HEK293 (cell line): ENCODE measurements at regions not wholly inside any gene's neighbourhood (a gene's known extent, or its start where the extent isn't known, plus 50 kb on each side); places are given as distances from the start of the nearest gene placed in this dataset.

Source experiments
- CTCF ChIA-PET: fragments of 350-600 bp; formaldehyde crosslinking; extraction: SDS; loops from one replicate; lab custom pipeline; 2021; ENCODE audit warnings: antibody characterized with exemption; lab: Yijun Ruan, JAX
- POLR2A ChIA-PET: fragments of 300-600 bp; formaldehyde crosslinking; extraction: SDS; loops from one replicate; lab custom pipeline; 2020; ENCODE audit warnings: antibody characterized with exemption, inconsistent platforms; lab: Yijun Ruan, JAX
- H3K27ac ChIP-seq: fragments of 200-500 bp; sonication (Bioruptor generic); 2 replicates; pipeline ENCODE4 v1.5.1; 2014; ENCODE audit warnings: low read depth, low read length, control low read depth, inconsistent platforms; ENCODE audit errors: extremely low read depth
- H3K36me3 ChIP-seq, 2 experiments: fragments of 200-500 bp in 1 of 2; sonication (Bioruptor generic) in 1 of 2; 1 replicate in 1 of 2; 2 replicates in 1 of 2; pipeline ENCODE4 v1.5.1; 2014 to 2017; ENCODE audit warnings: inconsistent platforms in 2 of 2, low read length in 2 of 2; ENCODE audit not compliant: control insufficient read depth in 2 of 2, insufficient read depth in 1 of 2
- H3K4me1 ChIP-seq: fragments of 200-500 bp; sonication (Bioruptor generic); 2 replicates; pipeline ENCODE4 v1.5.1; 2014; ENCODE audit warnings: mild to moderate bottlenecking, low read length, inconsistent platforms; ENCODE audit not compliant: control insufficient read depth, insufficient read depth
- H3K4me3 ChIP-seq: 2 replicates; pipeline ENCODE4 v1.5.1; 2011; ENCODE audit warnings: low read depth, mild to moderate bottlenecking, control low read depth, low read length, moderate library complexity
- H3K9me3 ChIP-seq: fragments of 200-500 bp; sonication (Bioruptor generic); 2 replicates; pipeline ENCODE4 v1.5.1; 2014; ENCODE audit warnings: low read depth, low read length, inconsistent platforms; ENCODE audit not compliant: control insufficient read depth, insufficient read depth
- FEZF1 ChIP-seq: fragments of 450-650 bp; formaldehyde crosslinking; IDR thresholded peaks from 2 replicates; pipeline ENCODE4 v1.5.1; 2016; ENCODE audit warnings: missing biosample characterization, missing genetic modification characterization
- KLF16 ChIP-seq: fragments of 450-650 bp; formaldehyde crosslinking; IDR thresholded peaks from 2 replicates; pipeline ENCODE4 v1.5.1; 2017; ENCODE audit warnings: missing biosample characterization, missing genetic modification characterization
- KLF9 ChIP-seq: fragments of 450-650 bp; formaldehyde crosslinking; IDR thresholded peaks from 2 replicates; pipeline ENCODE4 v1.5.1; 2016; ENCODE audit warnings: missing biosample characterization, missing genetic modification characterization, low read depth
- RBAK ChIP-seq: fragments of 450-650 bp; formaldehyde crosslinking; IDR thresholded peaks from 2 replicates; pipeline ENCODE4 v1.5.1; 2016; ENCODE audit warnings: missing biosample characterization, missing genetic modification characterization
- SCRT1 ChIP-seq: fragments of 450-650 bp; formaldehyde crosslinking; IDR thresholded peaks from 2 replicates; pipeline ENCODE4 v1.5.1; 2016; ENCODE audit warnings: missing biosample characterization, missing genetic modification characterization, borderline replicate concordance
- TCF7L2 ChIP-seq: IDR thresholded peaks from 2 replicates; pipeline ENCODE4 v1.6.1; 2011; ENCODE audit warnings: low read depth, mild to moderate bottlenecking, inconsistent platforms, low read length, moderate library complexity, borderline replicate concordance
- ZBTB8A ChIP-seq: fragments of 450-650 bp; formaldehyde crosslinking; IDR thresholded peaks from 2 replicates; pipeline ENCODE4 v1.5.1; 2016; ENCODE audit warnings: missing biosample characterization, missing genetic modification characterization
- ZNF2 ChIP-seq: fragments of 450-650 bp; formaldehyde crosslinking; IDR thresholded peaks from 2 replicates; pipeline ENCODE4 v1.5.1; 2016; ENCODE audit warnings: missing biosample characterization, missing genetic modification characterization
- ZNF223 ChIP-seq: fragments of 450-650 bp; formaldehyde crosslinking; IDR thresholded peaks from 2 replicates; pipeline ENCODE4 v1.5.1; 2016; ENCODE audit warnings: missing biosample characterization, missing genetic modification characterization
- ZNF366 ChIP-seq: fragments of 450-650 bp; formaldehyde crosslinking; conservative IDR thresholded peaks from 2 replicates; pipeline ENCODE4 v1.5.1; 2016; ENCODE audit warnings: missing biosample characterization, missing genetic modification characterization
- ZNF394 ChIP-seq: fragments of 450-650 bp; formaldehyde crosslinking; IDR thresholded peaks from 2 replicates; pipeline ENCODE4 v1.5.1; 2016; ENCODE audit warnings: missing biosample characterization, missing genetic modification characterization, mild to moderate bottlenecking, moderate library complexity, borderline replicate concordance
- ZNF426 ChIP-seq: fragments of 450-650 bp; formaldehyde crosslinking; IDR thresholded peaks from 2 replicates; pipeline ENCODE4 v1.5.1; 2017; ENCODE audit warnings: missing biosample characterization, missing genetic modification characterization, mild to moderate bottlenecking, inconsistent platforms, moderate library complexity
- ZNF48 ChIP-seq: fragments of 450-650 bp; formaldehyde crosslinking; IDR thresholded peaks from 2 replicates; pipeline ENCODE4 v1.5.1; 2016; ENCODE audit warnings: missing biosample characterization, missing genetic modification characterization
- ZNF510 ChIP-seq: fragments of 450-650 bp; formaldehyde crosslinking; IDR thresholded peaks from 2 replicates; pipeline ENCODE4 v1.5.1; 2018; ENCODE audit warnings: mild to moderate bottlenecking, missing genetic modification characterization, missing biosample characterization; ENCODE audit not compliant: insufficient replicate concordance
- ZNF514 ChIP-seq: fragments of 450-650 bp; formaldehyde crosslinking; IDR thresholded peaks from 2 replicates; pipeline ENCODE4 v1.5.1; 2016; ENCODE audit warnings: missing biosample characterization, missing genetic modification characterization
- ZNF624 ChIP-seq: fragments of 450-650 bp; formaldehyde crosslinking; IDR thresholded peaks from 2 replicates; pipeline ENCODE4 v1.5.1; 2017; ENCODE audit warnings: missing biosample characterization, missing genetic modification characterization
- ZNF654 ChIP-seq: fragments of 450-650 bp; formaldehyde crosslinking; IDR thresholded peaks from 2 replicates; pipeline ENCODE4 v1.5.1; 2016; ENCODE audit warnings: low read depth, missing biosample characterization, missing genetic modification characterization
- ZNF660 ChIP-seq: fragments of 450-650 bp; IDR thresholded peaks from 2 replicates; pipeline ENCODE4 v1.5.1; 2018; ENCODE audit warnings: missing biosample characterization, mild to moderate bottlenecking, missing genetic modification characterization
- ZNF677 ChIP-seq: fragments of 450-650 bp; IDR thresholded peaks from 2 replicates; pipeline ENCODE4 v1.5.0; 2018; ENCODE audit warnings: missing biosample characterization, mild to moderate bottlenecking, missing genetic modification characterization, moderate library complexity
- ZNF747 ChIP-seq: fragments of 450-650 bp; formaldehyde crosslinking; IDR thresholded peaks from 2 replicates; pipeline ENCODE4 v1.5.1; 2016; ENCODE audit warnings: missing biosample characterization, missing genetic modification characterization
- ZNF768 ChIP-seq: fragments of 450-650 bp; formaldehyde crosslinking; IDR thresholded peaks from 2 replicates; pipeline ENCODE4 v1.5.1; 2018; ENCODE audit warnings: missing biosample characterization, mild to moderate bottlenecking, missing genetic modification characterization
- ZNF785 ChIP-seq: fragments of 450-650 bp; formaldehyde crosslinking; IDR thresholded peaks from 2 replicates; pipeline ENCODE4 v1.5.1; 2016; ENCODE audit warnings: missing biosample characterization, missing genetic modification characterization
- ZNF792 ChIP-seq: fragments of 450-650 bp; formaldehyde crosslinking; IDR thresholded peaks from 2 replicates; pipeline ENCODE4 v1.5.1; 2016; ENCODE audit warnings: missing biosample characterization, missing genetic modification characterization
- ZNF843 ChIP-seq: fragments of 450-650 bp; formaldehyde crosslinking; IDR thresholded peaks from 2 replicates; pipeline ENCODE4 v1.5.1; 2016; ENCODE audit warnings: missing biosample characterization, missing genetic modification characterization
- TF ChIP-seq, protein P1 (sequence below): fragments of 450-650 bp; formaldehyde crosslinking; IDR thresholded peaks from 2 replicates; pipeline ENCODE4 v1.5.1; 2016; ENCODE audit warnings: missing biosample characterization, missing genetic modification characterization
- TF ChIP-seq, protein P2 (sequence below): fragments of 450-650 bp; formaldehyde crosslinking; IDR thresholded peaks from 2 replicates; pipeline ENCODE4 v1.5.1; 2016; ENCODE audit warnings: missing biosample characterization, missing genetic modification characterization
- TF ChIP-seq, protein P3 (sequence below): fragments of 450-650 bp; formaldehyde crosslinking; IDR thresholded peaks from 2 replicates; pipeline ENCODE4 v1.5.1; 2016; ENCODE audit warnings: missing biosample characterization, missing genetic modification characterization
- TF ChIP-seq, protein P4 (sequence below): fragments of 450-650 bp; formaldehyde crosslinking; IDR thresholded peaks from 2 replicates; pipeline ENCODE4 v1.5.1; 2016; ENCODE audit warnings: missing biosample characterization, missing genetic modification characterization

DNA sequence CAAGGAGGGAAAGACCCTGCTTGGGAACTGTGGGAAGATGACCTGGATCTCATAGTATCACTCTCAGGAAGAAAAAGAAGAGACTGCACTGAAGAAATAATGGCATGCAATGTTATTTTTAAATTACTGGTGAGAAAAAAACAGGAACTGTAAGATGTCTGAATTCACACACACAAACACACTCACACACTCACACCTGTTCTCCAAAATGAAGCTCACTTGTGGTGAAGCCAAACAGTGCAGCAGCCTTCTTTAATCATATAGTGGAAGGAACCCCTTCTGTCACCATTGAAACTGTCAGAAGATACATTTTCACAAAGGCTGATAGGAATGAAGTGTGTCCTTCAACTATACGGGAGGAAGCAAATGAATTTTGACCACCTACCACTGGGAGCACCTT is 156.5 kb upstream of the GHITM start:
- ChIA-PET CTCF (interaction anchor here (0.6 to 0.7 kb wide), 3 partner anchors 10 to 18 kb away, joined by 3 to 4 read pairs (median 4); no protein-coding TSS in a partner anchor), POLR2A (no interaction called here)
- peaks cover 6% of the 10 kb centered on the region; the same call in 1 of the 2 replicates for H3K4me1 ChIP-seq
- no peak overlapping the region for H3K27ac ChIP-seq
- H3K4me3 ChIP-seq, result no peak overlapping the region
- H3K36me3 ChIP-seq, result no peaks in the 10 kb centered on the region
- no peaks in the 10 kb centered on the region for H3K9me3 ChIP-seq
- TF ChIP-seq KLF9 (tag by site-specific recombination) (no peak), ZNF843 (tag by site-specific recombination) (no peak), ZNF660 (tag by site-specific recombination) (no peak), ZNF624 (tag by site-specific recombination) (no peak)

DNA sequence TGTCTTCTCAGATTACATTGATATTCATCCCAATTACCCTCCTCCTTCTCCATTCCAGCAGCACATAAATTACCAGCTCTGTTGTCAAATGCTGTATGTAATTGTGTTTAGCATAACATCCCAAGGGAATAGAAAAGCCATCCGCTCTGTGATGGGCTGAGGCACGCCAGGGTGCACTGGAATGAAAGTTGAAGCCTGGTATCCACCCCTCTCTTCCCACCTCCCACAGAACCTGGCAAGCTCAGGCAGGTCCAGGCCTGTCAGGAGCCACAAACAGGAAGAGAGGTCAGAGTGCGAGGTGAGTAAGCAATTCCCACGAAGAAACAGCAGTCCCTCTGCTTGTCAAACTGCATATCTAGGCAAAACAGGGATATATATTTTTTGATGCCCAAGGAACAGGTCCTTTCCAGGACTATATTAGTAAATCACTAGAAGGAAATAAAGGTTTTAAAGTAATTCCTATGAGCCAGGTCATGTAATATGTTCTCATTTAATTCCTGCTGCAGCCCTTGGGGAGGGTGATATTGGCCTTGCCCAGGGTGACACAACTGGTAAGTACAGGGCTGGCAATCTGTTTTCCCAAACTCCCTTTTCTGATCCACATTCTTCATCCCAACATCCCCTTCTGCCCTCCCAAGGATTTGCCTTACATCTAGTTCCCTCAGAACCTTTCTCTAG is 155.6 kb upstream of the GHITM start:
- H3K36me3 ChIP-seq, result no peaks in the 10 kb centered on the region
- ChIA-PET CTCF (interaction anchor here (0.7 kb wide), 2 partner anchors 9 to 290 kb away, joined by 3 to 5 read pairs; no protein-coding TSS in a partner anchor), POLR2A (no interaction called here)
- peak overlapping the region; percentile 20; the same call in 1 of the 2 replicates for H3K27ac ChIP-seq
- H3K4me1 ChIP-seq, result peaks cover 6% of the 10 kb centered on the region; the same call in 1 of the 2 replicates
- H3K9me3 ChIP-seq, result no peaks in the 10 kb centered on the region
- H3K4me3 ChIP-seq, result no peak overlapping the region
- TF ChIP-seq ZNF426 (tag by site-specific recombination), result no peak
- no peak for TF ChIP-seq ZNF677 (tag by site-specific recombination)
- TF ChIP-seq ZNF366 (tag by site-specific recombination), result peak; percentile 90
- TF ChIP-seq ZBTB8A (tag by site-specific recombination), result peak; percentile 33; the same call in 1 of the 2 replicates
- TF ChIP-seq, protein P1, sequence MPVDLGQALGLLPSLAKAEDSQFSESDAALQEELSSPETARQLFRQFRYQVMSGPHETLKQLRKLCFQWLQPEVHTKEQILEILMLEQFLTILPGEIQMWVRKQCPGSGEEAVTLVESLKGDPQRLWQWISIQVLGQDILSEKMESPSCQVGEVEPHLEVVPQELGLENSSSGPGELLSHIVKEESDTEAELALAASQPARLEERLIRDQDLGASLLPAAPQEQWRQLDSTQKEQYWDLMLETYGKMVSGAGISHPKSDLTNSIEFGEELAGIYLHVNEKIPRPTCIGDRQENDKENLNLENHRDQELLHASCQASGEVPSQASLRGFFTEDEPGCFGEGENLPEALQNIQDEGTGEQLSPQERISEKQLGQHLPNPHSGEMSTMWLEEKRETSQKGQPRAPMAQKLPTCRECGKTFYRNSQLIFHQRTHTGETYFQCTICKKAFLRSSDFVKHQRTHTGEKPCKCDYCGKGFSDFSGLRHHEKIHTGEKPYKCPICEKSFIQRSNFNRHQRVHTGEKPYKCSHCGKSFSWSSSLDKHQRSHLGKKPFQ (tag by site-specific recombination), result 0 out of 2 replicates have a peak, but pooled peaks have one; percentile 53
- 0 out of 2 replicates have a peak, but pooled peaks have one; percentile 24 for TF ChIP-seq FEZF1 (tag by site-specific recombination)
- TF ChIP-seq SCRT1 (tag by site-specific recombination), result no peak
- no peak for TF ChIP-seq ZNF223 (tag by site-specific recombination)
- TF ChIP-seq ZNF510 (tag by site-specific recombination), result no peak
- no peak for TF ChIP-seq ZNF792 (tag by site-specific recombination)
- no peak for TF ChIP-seq ZNF2 (tag by site-specific recombination)
- TF ChIP-seq ZNF514 (tag by site-specific recombination), result no peak
- no peak for TF ChIP-seq KLF16 (tag by site-specific recombination)
- TF ChIP-seq ZNF768 (tag by site-specific recombination), result no peak
- peak; percentile 54; the same call in 1 of the 2 replicates for TF ChIP-seq ZNF394 (tag by site-specific recombination)
- peak; percentile 50; the same call in 1 of the 2 replicates for TF ChIP-seq TCF7L2
- no peak for TF ChIP-seq ZNF747
- no peak for TF ChIP-seq ZNF785 (tag by site-specific recombination)
- TF ChIP-seq ZNF48 (tag by site-specific recombination), result no peak
- TF ChIP-seq, protein P2, sequence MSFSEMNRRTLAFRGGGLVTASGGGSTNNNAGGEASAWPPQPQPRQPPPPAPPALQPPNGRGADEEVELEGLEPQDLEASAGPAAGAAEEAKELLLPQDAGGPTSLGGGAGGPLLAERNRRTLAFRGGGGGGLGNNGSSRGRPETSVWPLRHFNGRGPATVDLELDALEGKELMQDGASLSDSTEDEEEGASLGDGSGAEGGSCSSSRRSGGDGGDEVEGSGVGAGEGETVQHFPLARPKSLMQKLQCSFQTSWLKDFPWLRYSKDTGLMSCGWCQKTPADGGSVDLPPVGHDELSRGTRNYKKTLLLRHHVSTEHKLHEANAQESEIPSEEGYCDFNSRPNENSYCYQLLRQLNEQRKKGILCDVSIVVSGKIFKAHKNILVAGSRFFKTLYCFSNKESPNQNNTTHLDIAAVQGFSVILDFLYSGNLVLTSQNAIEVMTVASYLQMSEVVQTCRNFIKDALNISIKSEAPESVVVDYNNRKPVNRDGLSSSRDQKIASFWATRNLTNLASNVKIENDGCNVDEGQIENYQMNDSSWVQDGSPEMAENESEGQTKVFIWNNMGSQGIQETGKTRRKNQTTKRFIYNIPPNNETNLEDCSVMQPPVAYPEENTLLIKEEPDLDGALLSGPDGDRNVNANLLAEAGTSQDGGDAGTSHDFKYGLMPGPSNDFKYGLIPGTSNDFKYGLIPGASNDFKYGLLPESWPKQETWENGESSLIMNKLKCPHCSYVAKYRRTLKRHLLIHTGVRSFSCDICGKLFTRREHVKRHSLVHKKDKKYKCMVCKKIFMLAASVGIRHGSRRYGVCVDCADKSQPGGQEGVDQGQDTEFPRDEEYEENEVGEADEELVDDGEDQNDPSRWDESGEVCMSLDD, result no peak
- no peak for TF ChIP-seq RBAK (tag by site-specific recombination)
- TF ChIP-seq, protein P3, sequence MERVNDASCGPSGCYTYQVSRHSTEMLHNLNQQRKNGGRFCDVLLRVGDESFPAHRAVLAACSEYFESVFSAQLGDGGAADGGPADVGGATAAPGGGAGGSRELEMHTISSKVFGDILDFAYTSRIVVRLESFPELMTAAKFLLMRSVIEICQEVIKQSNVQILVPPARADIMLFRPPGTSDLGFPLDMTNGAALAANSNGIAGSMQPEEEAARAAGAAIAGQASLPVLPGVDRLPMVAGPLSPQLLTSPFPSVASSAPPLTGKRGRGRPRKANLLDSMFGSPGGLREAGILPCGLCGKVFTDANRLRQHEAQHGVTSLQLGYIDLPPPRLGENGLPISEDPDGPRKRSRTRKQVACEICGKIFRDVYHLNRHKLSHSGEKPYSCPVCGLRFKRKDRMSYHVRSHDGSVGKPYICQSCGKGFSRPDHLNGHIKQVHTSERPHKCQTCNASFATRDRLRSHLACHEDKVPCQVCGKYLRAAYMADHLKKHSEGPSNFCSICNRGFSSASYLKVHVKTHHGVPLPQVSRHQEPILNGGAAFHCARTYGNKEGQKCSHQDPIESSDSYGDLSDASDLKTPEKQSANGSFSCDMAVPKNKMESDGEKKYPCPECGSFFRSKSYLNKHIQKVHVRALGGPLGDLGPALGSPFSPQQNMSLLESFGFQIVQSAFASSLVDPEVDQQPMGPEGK (tag by site-specific recombination), result peak; percentile 56; the same call in 1 of the 2 replicates
- no peak for TF ChIP-seq ZNF654 (tag by site-specific recombination)
- TF ChIP-seq, protein P4, sequence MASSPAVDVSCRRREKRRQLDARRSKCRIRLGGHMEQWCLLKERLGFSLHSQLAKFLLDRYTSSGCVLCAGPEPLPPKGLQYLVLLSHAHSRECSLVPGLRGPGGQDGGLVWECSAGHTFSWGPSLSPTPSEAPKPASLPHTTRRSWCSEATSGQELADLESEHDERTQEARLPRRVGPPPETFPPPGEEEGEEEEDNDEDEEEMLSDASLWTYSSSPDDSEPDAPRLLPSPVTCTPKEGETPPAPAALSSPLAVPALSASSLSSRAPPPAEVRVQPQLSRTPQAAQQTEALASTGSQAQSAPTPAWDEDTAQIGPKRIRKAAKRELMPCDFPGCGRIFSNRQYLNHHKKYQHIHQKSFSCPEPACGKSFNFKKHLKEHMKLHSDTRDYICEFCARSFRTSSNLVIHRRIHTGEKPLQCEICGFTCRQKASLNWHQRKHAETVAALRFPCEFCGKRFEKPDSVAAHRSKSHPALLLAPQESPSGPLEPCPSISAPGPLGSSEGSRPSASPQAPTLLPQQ (tag by site-specific recombination), result no peak
